IPS DF 6.9 (cell line): ENCODE measurements at regions not wholly inside any gene's neighbourhood (a gene's known extent, or its start where the extent isn't known, plus 50 kb on each side); places are given as distances from the start of the nearest gene placed in this dataset.

ENCODE experiments used
- DNase-seq: peaks from one replicate; pipeline ENCODE4 v3.0.0-alpha.2; 2013; ENCODE audit warnings: low read depth, low spot score
- H3K27ac ChIP-seq: one replicate; pipeline ENCODE4 v1.5.1; 2013; ENCODE audit warnings: low read length, control low read depth
- H3K27me3 ChIP-seq: 2 replicates; pipeline ENCODE4 v1.6.1; 2013; ENCODE audit warnings: mild to moderate bottlenecking, low read length; ENCODE audit not compliant: control insufficient read depth, insufficient read depth
- H3K36me3 ChIP-seq: 2 replicates; pipeline ENCODE4 v1.6.1; 2013; ENCODE audit warnings: low read length; ENCODE audit not compliant: control insufficient read depth, insufficient read depth
- H3K4me1 ChIP-seq: 2 replicates; pipeline ENCODE4 v1.6.1; 2013; ENCODE audit warnings: low read length; ENCODE audit not compliant: control insufficient read depth, insufficient read depth
- H3K4me3 ChIP-seq: 2 replicates; pipeline ENCODE4 v1.5.1; 2013; ENCODE audit warnings: mild to moderate bottlenecking, low read length
- H3K9me3 ChIP-seq: 2 replicates; pipeline ENCODE4 v1.6.1; 2013; ENCODE audit warnings: low read length, inconsistent platforms; ENCODE audit not compliant: control insufficient read depth, insufficient read depth
- WGBS: extraction: QIAGEN DNeasy Blood & Tissue Kit; methylation state at CpG from one replicate; pipeline ENCODE4 v1.1.7; 2013; ENCODE audit warnings: mixed read lengths, missing lambda C conversion rate; ENCODE audit not compliant: insufficient read length, insufficient coverage; 5-methylcytosine and 5-hydroxymethylcytosine counted together

- Histone ChIP-seq H3K4me3 (no peak overlapping the region), H3K36me3 (no peaks in the 10 kb centered on the region), H3K27me3 (no peaks in the 10 kb centered on the region), H3K9me3 (peaks cover 27% of the 10 kb centered on the region), H3K4me1 (no peaks in the 10 kb centered on the region), H3K27ac (no peak overlapping the region)
- DNase-seq: no peak
- WGBS: no CpG with 5 or more reads among the region's 10 CpGs
These were observed 117.6 kb upstream of the DPP6 start for GRCh38 chr7:153934629-153935028.

- Histone ChIP-seq H3K36me3 (no peaks in the 10 kb centered on the region), H3K9me3 (peaks cover 30% of the 10 kb centered on the region), H3K27me3 (no peaks in the 10 kb centered on the region), H3K27ac (no peak overlapping the region), H3K4me3 (no peak overlapping the region), H3K4me1 (no peaks in the 10 kb centered on the region)
- no CpG with 5 or more reads among the region's 13 CpGs for WGBS
- no peak for DNase-seq
These were observed 117.1 kb upstream of the DPP6 start for GRCh38 chr7:153935095-153935494.

GRCh38 chr7:153938451-153938850, 113.7 kb upstream of the DPP6 start:
- H3K27me3 ChIP-seq: no peaks in the 10 kb centered on the region
- no peak overlapping the region for H3K4me3 ChIP-seq
- H3K9me3 ChIP-seq: peaks cover 32% of the 10 kb centered on the region
- H3K4me1 ChIP-seq: no peaks in the 10 kb centered on the region
- DNase-seq: no peak
- H3K36me3 ChIP-seq: no peaks in the 10 kb centered on the region
- WGBS: no CpG with 5 or more reads among the region's 8 CpGs
- H3K27ac ChIP-seq: no peak overlapping the region

- Histone ChIP-seq H3K9me3 (peaks cover 32% of the 10 kb centered on the region), H3K36me3 (no peaks in the 10 kb centered on the region)
These were observed 113.0 kb upstream of the DPP6 start for GRCh38 chr7:153939177-153939576.

GRCh38 chr7:153939654-153940053, 112.5 kb upstream of the DPP6 start:
- no peaks in the 10 kb centered on the region for H3K27me3 ChIP-seq
- no peak overlapping the region for H3K27ac ChIP-seq
- H3K9me3 ChIP-seq: peaks cover 34% of the 10 kb centered on the region
- no peaks in the 10 kb centered on the region for H3K4me1 ChIP-seq
- no peak for DNase-seq
- no peaks in the 10 kb centered on the region for H3K36me3 ChIP-seq
- WGBS: no CpG with 5 or more reads among the region's 3 CpGs
- no peak overlapping the region for H3K4me3 ChIP-seq

More at GRCh38 chr7:153939177-153939576, 113.0 kb upstream of the DPP6 start:
- WGBS: no CpG with 5 or more reads among the region's 5 CpGs
- H3K4me3 ChIP-seq: no peak overlapping the region
- no peaks in the 10 kb centered on the region for H3K4me1 ChIP-seq
- no peak overlapping the region for H3K27ac ChIP-seq
- DNase-seq: no peak
- H3K27me3 ChIP-seq: no peaks in the 10 kb centered on the region

GRCh38 chr7:153941061-153941460, 111.1 kb upstream of the DPP6 start:
- Histone ChIP-seq H3K9me3 (peaks cover 31% of the 10 kb centered on the region), H3K27me3 (no peaks in the 10 kb centered on the region)

GRCh38 chr7:153942036-153942435, 110.2 kb upstream of the DPP6 start:
- Histone ChIP-seq H3K4me3 (no peak overlapping the region), H3K27ac (no peak overlapping the region), H3K36me3 (no peaks in the 10 kb centered on the region), H3K4me1 (no peaks in the 10 kb centered on the region), H3K9me3 (peaks cover 33% of the 10 kb centered on the region), H3K27me3 (no peaks in the 10 kb centered on the region)
- no CpG with 5 or more reads among the region's 7 CpGs for WGBS
- no peak for DNase-seq

More at GRCh38 chr7:153941061-153941460, 111.1 kb upstream of the DPP6 start:
- Histone ChIP-seq H3K27ac (no peak overlapping the region), H3K36me3 (no peaks in the 10 kb centered on the region), H3K4me1 (no peaks in the 10 kb centered on the region), H3K4me3 (no peak overlapping the region)
- WGBS: no CpG with 5 or more reads among the region's 5 CpGs
- DNase-seq: no peak

- H3K9me3 ChIP-seq: peaks cover 34% of the 10 kb centered on the region
- H3K27me3 ChIP-seq: no peaks in the 10 kb centered on the region
- WGBS: no CpG with 5 or more reads among the region's 4 CpGs
- H3K27ac ChIP-seq: no peak overlapping the region
- no peak for DNase-seq
- H3K4me3 ChIP-seq: no peak overlapping the region
- H3K36me3 ChIP-seq: no peaks in the 10 kb centered on the region
- H3K4me1 ChIP-seq: no peaks in the 10 kb centered on the region
These were observed 108.7 kb upstream of the DPP6 start for GRCh38 chr7:153943457-153943856.

- WGBS: no CpG with 5 or more reads among the region's 12 CpGs
- H3K4me3 ChIP-seq: no peak overlapping the region
- H3K27ac ChIP-seq: no peak overlapping the region
- no peak for DNase-seq
- no peaks in the 10 kb centered on the region for H3K4me1 ChIP-seq
- H3K9me3 ChIP-seq: peaks cover 33% of the 10 kb centered on the region
- no peaks in the 10 kb centered on the region for H3K27me3 ChIP-seq
- H3K36me3 ChIP-seq: no peaks in the 10 kb centered on the region
These were observed 108.3 kb upstream of the DPP6 start for GRCh38 chr7:153943861-153944260.

- Histone ChIP-seq H3K4me1 (no peaks in the 10 kb centered on the region), H3K4me3 (no peak overlapping the region), H3K27me3 (no peaks in the 10 kb centered on the region; the same call in 1 of the 2 replicates), H3K9me3 (peaks cover 28% of the 10 kb centered on the region), H3K27ac (no peak overlapping the region), H3K36me3 (no peaks in the 10 kb centered on the region)
- no CpG with 5 or more reads among the region's 2 CpGs for WGBS
- DNase-seq: no peak
These were observed 104.1 kb upstream of the DPP6 start for GRCh38 chr7:153948060-153948459.

GRCh38 chr7:153951316-153951715, 100.9 kb upstream of the DPP6 start:
- Histone ChIP-seq H3K27ac (no peak overlapping the region), H3K4me1 (no peaks in the 10 kb centered on the region), H3K9me3 (peaks cover 19% of the 10 kb centered on the region), H3K27me3 (no peaks in the 10 kb centered on the region; the same call in 1 of the 2 replicates), H3K4me3 (no peak overlapping the region), H3K36me3 (no peaks in the 10 kb centered on the region)
- WGBS: no CpG with 5 or more reads among the region's 10 CpGs
- no peak for DNase-seq
